GM18858 (cell line): ENCODE measurements at regions not wholly inside any gene's neighbourhood (a gene's known extent, or its start where the extent isn't known, plus 50 kb on each side); places are given as distances from the start of the nearest gene placed in this dataset.
"Not testable (repeated sequence)": the region's sequence is repeated elsewhere in the genome, so short reads cannot be mapped to it uniquely, and the experiment has no call there.

Experiments
- ATAC-seq: cut with Tn5 transposase; IDR thresholded peaks from one replicate; pipeline ENCODE4 v1.9.1; 2021; ENCODE audit not compliant: unreplicated experiment

- no peak for ATAC-seq
These were observed 192.6 kb upstream of the IRX4 start for GRCh38 chr5:2075365-2075764.

GRCh38 chr5:2071562-2071961 lies 188.8 kb upstream of the IRX4 start:
- ATAC-seq = no peak

GRCh38 chr5:2070787-2071186 lies 188.1 kb upstream of the IRX4 start:
- ATAC-seq = not testable (repeated sequence)

- no peak for ATAC-seq
These were observed 185.8 kb upstream of the IRX4 start for GRCh38 chr5:2068531-2068930.

GRCh38 chr5:2066373-2066772 lies 183.6 kb upstream of the IRX4 start:
- no peak for ATAC-seq

- ATAC-seq = not testable (repeated sequence)
These were observed 180.7 kb upstream of the IRX4 start for GRCh38 chr5:2063380-2063779.

- no peak for ATAC-seq
These were observed 170.0 kb upstream of the IRX4 start for GRCh38 chr5:2052687-2053086.

- no peak for ATAC-seq
These were observed 167.2 kb upstream of the IRX4 start for GRCh38 chr5:2049876-2050275.

- no peak for ATAC-seq
These were observed 165.9 kb upstream of the IRX4 start for GRCh38 chr5:2048664-2049063.

- ATAC-seq = no peak
These were observed 164.7 kb upstream of the IRX4 start for GRCh38 chr5:2047341-2047927.

- ATAC-seq = no peak
These were observed 161.3 kb upstream of the IRX4 start for GRCh38 chr5:2044041-2044440.

GRCh38 chr5:2039180-2039531 lies 156.4 kb upstream of the IRX4 start:
- no peak for ATAC-seq

GRCh38 chr5:2038321-2039179 lies 155.8 kb upstream of the IRX4 start:
- peak; percentile 86 for ATAC-seq

- no peak for ATAC-seq
These were observed 154.2 kb upstream of the IRX4 start for GRCh38 chr5:2036885-2037284.

GRCh38 chr5:2032432-2032831 lies 149.7 kb upstream of the IRX4 start:
- no peak for ATAC-seq

GRCh38 chr5:2031581-2031980 lies 148.9 kb upstream of the IRX4 start:
- ATAC-seq = no peak

GRCh38 chr5:2030131-2030530 lies 147.4 kb upstream of the IRX4 start:
- ATAC-seq = no peak

GRCh38 chr5:2029206-2029605 lies 146.5 kb upstream of the IRX4 start:
- no peak for ATAC-seq

GRCh38 chr5:2027790-2028189 lies 145.1 kb upstream of the IRX4 start:
- ATAC-seq = no peak

- no peak for ATAC-seq
These were observed 142.4 kb upstream of the IRX4 start for GRCh38 chr5:2024986-2025721.

GRCh38 chr5:2023196-2023595 lies 140.5 kb upstream of the IRX4 start:
- no peak for ATAC-seq

- ATAC-seq = no peak
These were observed 139.7 kb upstream of the IRX4 start for GRCh38 chr5:2022436-2022835.
